GM04504 (cell line): ENCODE measurements at regions not wholly inside any gene's neighbourhood (a gene's known extent, or its start where the extent isn't known, plus 50 kb on each side); places are given as distances from the start of the nearest gene placed in this dataset.

Experiments used
- DNase-seq: peaks from one replicate; pipeline ENCODE4 v3.0.0-alpha.2; 2012; ENCODE audit warnings: low read depth

DNA sequence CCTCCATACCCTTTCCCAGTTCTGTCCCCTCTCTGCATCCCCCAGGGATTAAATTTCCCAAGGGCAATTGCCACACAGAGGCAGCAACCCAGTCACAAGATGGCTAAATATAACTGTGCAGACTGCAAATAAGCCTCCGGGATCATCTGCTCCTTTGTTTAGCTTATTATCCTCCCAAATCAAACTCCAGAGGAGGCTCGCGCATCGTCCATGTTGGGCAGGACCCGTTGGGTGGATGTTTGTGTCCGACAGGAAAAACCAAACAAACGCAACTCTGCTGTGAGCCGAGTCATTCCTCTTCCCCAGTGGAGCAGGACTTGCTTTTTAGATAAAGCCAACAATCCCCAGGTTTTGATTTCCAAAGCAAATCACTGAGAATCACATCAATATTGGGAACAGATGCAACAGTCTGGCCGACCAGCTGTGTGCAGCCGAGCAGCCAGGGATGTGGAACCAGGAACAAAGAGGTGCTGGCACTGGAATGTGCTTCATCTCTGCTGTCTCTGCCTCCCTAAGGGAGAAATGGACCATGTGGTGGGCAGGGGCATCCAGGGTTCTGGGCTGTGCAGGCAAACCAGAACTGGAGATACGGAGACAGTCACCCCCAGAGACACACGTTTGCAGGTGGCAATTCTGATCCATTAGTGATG lies 89.8 kb downstream of the PTTG1 start:
- no peak for DNase-seq
